GM12875 (cell line): ENCODE measurements at regions not wholly inside any gene's neighbourhood (a gene's known extent, or its start where the extent isn't known, plus 50 kb on each side); places are given as distances from the start of the nearest gene placed in this dataset.
"Not testable (repeated sequence)": the region's sequence is repeated elsewhere in the genome, so short reads cannot be mapped to it uniquely, and the experiment has no call there.

Experiments
- H3K4me3 ChIP-seq: one replicate; pipeline ENCODE4 v1.5.1; 2011; ENCODE audit warnings: low read depth, low read length, control low read depth
- TF ChIP-seq, protein P1 (sequence below): IDR thresholded peaks from 2 replicates; pipeline ENCODE4 v1.5.1; 2011; ENCODE audit warnings: low read depth, mild to moderate bottlenecking, control low read depth, inconsistent platforms, low read length, moderate library complexity, borderline replicate concordance; ENCODE audit not compliant: insufficient read depth

DNA sequence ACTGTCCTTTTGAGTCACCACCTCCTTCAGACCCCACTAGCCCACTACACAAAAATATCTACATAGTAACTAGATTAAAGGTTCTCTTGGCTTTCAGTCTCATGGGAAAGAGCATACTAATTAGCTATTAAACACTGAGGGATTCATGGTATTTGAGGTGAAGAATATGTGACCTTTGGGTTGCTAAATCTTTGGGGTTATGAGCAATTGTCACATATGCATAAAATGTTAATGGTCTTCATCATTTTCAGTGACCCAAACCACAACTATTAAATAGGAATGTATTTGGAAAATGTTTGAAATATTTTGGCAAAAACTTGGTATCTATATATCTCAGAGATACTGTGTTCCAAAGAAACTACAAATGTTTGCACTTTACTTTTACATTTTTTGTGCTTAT is 365.1 kb downstream of the MAGEB5 start:
- TF ChIP-seq, protein P1, sequence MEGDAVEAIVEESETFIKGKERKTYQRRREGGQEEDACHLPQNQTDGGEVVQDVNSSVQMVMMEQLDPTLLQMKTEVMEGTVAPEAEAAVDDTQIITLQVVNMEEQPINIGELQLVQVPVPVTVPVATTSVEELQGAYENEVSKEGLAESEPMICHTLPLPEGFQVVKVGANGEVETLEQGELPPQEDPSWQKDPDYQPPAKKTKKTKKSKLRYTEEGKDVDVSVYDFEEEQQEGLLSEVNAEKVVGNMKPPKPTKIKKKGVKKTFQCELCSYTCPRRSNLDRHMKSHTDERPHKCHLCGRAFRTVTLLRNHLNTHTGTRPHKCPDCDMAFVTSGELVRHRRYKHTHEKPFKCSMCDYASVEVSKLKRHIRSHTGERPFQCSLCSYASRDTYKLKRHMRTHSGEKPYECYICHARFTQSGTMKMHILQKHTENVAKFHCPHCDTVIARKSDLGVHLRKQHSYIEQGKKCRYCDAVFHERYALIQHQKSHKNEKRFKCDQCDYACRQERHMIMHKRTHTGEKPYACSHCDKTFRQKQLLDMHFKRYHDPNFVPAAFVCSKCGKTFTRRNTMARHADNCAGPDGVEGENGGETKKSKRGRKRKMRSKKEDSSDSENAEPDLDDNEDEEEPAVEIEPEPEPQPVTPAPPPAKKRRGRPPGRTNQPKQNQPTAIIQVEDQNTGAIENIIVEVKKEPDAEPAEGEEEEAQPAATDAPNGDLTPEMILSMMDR, result no peak
- H3K4me3 ChIP-seq, result no peak overlapping the region

DNA sequence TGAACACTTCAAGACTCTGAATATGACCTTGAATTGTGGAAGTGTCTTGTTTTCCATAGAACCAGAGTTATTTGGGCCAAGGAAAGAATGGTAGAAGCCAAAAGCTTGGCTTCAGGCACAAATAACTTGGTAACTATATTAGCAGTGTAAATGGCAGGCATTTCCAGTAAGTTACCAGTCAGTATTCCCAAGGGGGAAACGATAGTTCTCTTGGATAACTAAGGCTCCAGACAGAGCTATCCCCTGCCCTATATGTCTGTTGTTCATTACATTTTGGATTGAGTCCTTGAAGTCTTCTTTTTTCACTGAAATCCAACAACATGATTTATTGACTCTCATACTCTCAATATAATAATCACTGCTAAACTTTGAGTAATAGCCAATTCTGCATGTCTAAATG is 364.1 kb downstream of the MAGEB5 start:
- no peak overlapping the region for H3K4me3 ChIP-seq
- TF ChIP-seq, protein P1, result no peak

DNA sequence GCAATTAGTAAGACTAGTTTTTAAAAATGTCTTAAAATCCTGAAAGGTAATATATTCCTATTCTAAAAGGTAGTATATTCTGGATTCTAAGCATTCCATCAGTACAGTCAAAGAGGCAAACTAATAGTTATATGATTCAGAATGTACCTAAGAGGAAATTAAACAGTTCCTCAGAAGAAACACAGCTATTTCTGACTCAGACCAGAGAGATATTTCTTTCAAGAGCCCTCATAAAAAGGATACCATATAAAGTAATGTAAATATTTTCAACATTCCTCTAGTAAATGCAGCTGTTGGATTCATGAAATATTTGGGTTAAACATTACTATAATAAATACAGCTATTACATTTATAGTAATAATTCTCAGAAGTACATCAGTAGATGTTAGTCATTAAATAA is 358.3 kb downstream of the MAGEB5 start:
- TF ChIP-seq, protein P1, result no peak
- no peak overlapping the region for H3K4me3 ChIP-seq

DNA sequence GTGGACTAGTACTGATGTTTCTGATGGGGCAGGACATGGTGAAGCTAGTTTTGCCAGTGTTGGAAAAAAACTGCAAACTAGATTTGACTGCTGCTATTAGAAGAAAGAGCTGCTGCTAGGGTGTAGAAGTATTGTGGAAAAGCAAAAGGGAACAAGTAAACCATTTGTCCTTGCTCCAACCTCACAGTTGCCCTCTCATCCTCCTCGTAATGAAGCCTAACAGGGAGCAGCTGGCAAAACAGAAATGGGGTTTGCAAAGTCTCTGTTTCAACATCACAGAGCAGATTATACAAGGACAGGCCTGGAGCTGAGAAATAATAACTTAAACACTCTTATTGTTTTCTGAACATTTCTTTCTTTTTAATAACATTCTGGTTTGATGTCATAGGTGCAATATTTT is 346.2 kb downstream of the MAGEB5 start:
- no peak overlapping the region for H3K4me3 ChIP-seq
- TF ChIP-seq, protein P1, result no peak

DNA sequence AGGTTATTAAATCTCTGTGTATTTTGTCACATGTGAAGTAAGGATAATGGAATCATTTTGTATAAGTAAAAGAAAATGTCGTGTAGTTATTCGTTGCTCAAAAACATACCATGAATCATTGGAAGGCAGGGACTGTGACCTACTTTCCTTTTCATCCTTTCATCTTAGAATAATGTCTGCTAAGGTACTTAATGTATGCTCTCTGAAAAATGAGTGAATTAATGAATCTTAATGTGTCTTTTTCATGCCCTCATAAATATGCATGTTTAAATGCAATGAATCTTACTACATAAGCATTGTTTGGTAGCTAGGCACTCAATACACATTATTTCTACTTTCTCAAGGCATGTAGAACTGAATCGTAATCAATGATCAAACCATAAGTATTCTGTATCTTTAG is 343.9 kb downstream of the MAGEB5 start:
- TF ChIP-seq, protein P1, result no peak
- H3K4me3 ChIP-seq, result no peak overlapping the region

DNA sequence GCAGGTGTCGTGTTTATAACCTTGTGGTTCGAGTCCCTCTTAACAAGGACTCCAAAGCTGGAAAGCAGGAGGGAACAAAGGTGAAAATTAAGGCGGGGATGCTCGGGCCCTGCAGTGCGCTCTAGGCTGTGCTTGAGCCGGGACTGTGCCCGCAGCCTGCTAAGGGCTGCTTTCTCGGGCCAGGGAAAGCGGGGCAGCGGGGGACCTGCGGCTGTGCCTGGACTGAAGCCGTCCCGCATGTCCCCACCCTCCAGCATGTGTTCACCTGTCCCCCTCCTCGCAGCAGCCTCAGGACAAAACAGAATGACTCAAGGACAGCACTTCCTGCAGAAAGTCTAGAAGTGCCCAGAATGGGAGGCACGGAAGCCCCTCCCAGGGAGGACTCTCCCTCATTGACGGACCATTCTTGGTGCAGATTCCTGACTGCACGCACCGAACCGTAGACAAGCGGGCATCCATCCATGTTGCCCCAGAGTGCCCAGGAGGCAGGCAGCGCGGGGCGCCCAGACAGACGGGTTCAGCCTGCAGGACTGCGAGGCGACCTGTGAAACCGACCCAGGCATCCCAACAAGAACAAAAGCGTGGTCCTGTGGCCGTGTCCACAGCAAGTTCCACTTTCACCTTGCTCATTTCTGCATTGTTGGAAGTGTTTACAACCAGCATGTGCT is 342.9 kb downstream of the MAGEB5 start:
- TF ChIP-seq, protein P1, result no peak
- H3K4me3 ChIP-seq, result no peak overlapping the region

DNA sequence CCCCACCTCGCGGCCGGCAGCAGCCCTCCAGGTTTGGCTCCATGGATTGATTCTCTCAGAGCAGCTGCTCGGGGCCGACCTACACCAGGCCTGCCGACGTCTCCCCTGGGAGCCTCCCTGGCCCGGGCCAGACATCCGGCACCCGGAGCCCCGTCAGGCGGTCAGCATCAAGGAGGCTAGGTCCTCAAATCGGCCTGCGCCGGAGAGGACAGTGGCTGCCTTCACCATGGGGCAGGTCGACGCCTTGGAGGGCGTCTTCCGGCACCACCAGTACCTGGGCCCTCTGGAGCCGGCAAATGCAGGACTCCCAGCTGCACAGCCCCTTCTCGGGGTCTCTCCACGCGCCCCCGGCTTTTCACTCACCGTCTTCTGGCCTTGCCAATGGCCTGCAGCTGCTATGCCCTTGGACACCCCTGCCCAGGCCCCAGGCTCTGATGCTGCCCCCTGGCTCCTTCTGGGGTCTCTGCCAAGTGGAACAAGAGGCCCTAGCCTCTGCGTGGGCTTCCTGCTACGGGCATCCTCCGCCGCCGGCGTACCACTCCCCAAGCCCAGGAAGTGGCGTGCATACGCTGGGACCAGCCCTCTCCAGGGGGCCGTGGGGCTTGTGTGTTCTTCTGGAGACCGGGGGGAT is 341.8 kb downstream of the MAGEB5 start:
- no peak overlapping the region for H3K4me3 ChIP-seq
- TF ChIP-seq, protein P1, result no peak

DNA sequence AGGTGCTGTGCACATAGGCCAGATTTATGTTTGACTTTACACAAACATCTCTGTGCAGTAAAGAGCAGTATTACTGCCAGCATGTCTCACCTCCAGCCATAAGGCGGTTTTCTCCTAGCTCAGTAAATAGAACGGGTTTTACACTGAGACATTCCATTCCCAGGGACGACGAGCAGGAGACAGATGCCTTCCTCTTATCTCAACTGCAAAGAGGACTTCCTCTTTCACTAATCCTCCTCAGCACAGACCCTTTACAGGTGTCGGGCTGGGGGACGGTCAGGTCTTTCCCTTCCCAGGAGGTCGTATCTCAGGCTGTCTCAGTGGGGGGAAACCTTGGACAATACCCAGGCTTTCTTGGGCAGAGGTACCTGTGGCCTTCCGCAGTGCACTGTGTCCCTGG is 309.8 kb downstream of the MAGEB5 start:
- H3K4me3 ChIP-seq, result not testable (repeated sequence)
